HCT116 (cell line): ENCODE measurements at regions not wholly inside any gene's neighbourhood (a gene's known extent, or its start where the extent isn't known, plus 50 kb on each side); places are given as distances from the start of the nearest gene placed in this dataset.

Experiments used
- ATAC-seq: fragments of 200-7000 bp; cut with Tn5 transposase; 2 replicates; pipeline ENCODE4 v1.9.1; 2020; ENCODE audit warnings: mild to moderate bottlenecking, moderate library complexity
- BruUV-seq: library from RNA; stranded (reverse); fragments of 400-500 nt; replicated peaks from 2 replicates; lab custom pipeline; 2021; lab: Mats Ljungman, UMichigan
- CTCF ChIA-PET: fragments of 300-600 bp; sonication (Branson Sonifier 250); formaldehyde crosslinking; loops from one replicate; lab custom pipeline; 2021; ENCODE audit warnings: antibody characterized with exemption; lab: Charles Lee
- POLR2A ChIA-PET: fragments of 300-600, 350-600 bp; sonication (Branson Sonifier 250); formaldehyde crosslinking; loops from one replicate; lab custom pipeline; 2021; ENCODE audit warnings: antibody characterized with exemption; lab: Charles Lee
- RAD21 ChIA-PET, 2 experiments: fragments of 300-600 bp; sonication (Branson Sonifier 250); formaldehyde crosslinking; loops; one replicate each; lab custom pipeline; 2023; ENCODE audit warnings: low total read pairs in 2 of 2; ENCODE audit not compliant: uncharacterized antibody in 2 of 2, unreplicated experiment in 2 of 2, low non-redundant PET in 1 of 2; lab: Charles Lee
- DNase-seq: peaks from one replicate; pipeline ENCODE4 v3.0.0-alpha.2; 2010; ENCODE audit warnings: low read depth, low spot score
- H2AFZ ChIP-seq: fragments of 200-600 bp; shearing (Covaris generic), sonication (generic); 2 replicates; pipeline ENCODE4 v1.6.1; 2017; ENCODE audit warnings: low read depth, mixed run types, mixed read lengths, antibody characterized with exemption, low read length; ENCODE audit not compliant: poor library complexity, severe bottlenecking
- H3K27ac ChIP-seq: 2 replicates; pipeline ENCODE4 v1.5.1; 2012; ENCODE audit warnings: low read depth, low read length
- H3K27me3 ChIP-seq: fragments of 200-600 bp; sonication (generic); 2 replicates; pipeline ENCODE4 v1.6.1; 2016; ENCODE audit warnings: mixed run types, low read length, mixed read lengths; ENCODE audit not compliant: insufficient read depth
- H3K36me3 ChIP-seq, 2 experiments: fragments of 200-500 bp in 1 of 2; fragments of 200-600 bp in 1 of 2; sonication (Bioruptor generic) in 1 of 2; sonication (generic) in 1 of 2; 2 replicates each; pipeline versions ENCODE4 v1.5.1 to v1.6.1; 2014 to 2016; ENCODE audit warnings: low read length in 2 of 2, inconsistent platforms in 1 of 2, mixed read lengths in 1 of 2, mixed run types in 1 of 2; ENCODE audit not compliant: insufficient read depth in 2 of 2, control insufficient read depth in 1 of 2
- H3K4me1 ChIP-seq, 2 experiments: fragments of 200-600 bp in 1 of 2; sonication (generic) in 1 of 2; 2 replicates each; pipeline versions ENCODE4 v1.5.1 to v1.6.1; 2012 to 2017; ENCODE audit warnings: low read length in 2 of 2, inconsistent platforms in 1 of 2, mild to moderate bottlenecking in 1 of 2, mixed read lengths in 1 of 2, mixed run types in 1 of 2, moderate library complexity in 1 of 2; ENCODE audit not compliant: insufficient read depth in 2 of 2, control insufficient read depth in 1 of 2
- H3K4me2 ChIP-seq: fragments of 200-600 bp; sonication (generic); 2 replicates; pipeline ENCODE4 v1.6.1; 2017; ENCODE audit warnings: mixed run types, low read length, mixed read lengths
- H3K4me3 ChIP-seq, 2 experiments: fragments of 200-600 bp in 1 of 2; sonication (generic) in 1 of 2; replicated peaks in 1 of 2; 2 replicates each; pipeline ENCODE4 v1.5.1; 2011 to 2016; ENCODE audit warnings: low read length in 2 of 2, control low read depth in 1 of 2, low read depth in 1 of 2, mild to moderate bottlenecking in 1 of 2, mixed read lengths in 1 of 2, mixed run types in 1 of 2
- H3K79me2 ChIP-seq: fragments of 200-600 bp; sonication (generic); 2 replicates; pipeline ENCODE4 v1.6.1; 2017; ENCODE audit warnings: mild to moderate bottlenecking, mixed run types, low read length, moderate library complexity, mixed read lengths; ENCODE audit not compliant: insufficient read depth
- H3K9ac ChIP-seq: fragments of 200-600 bp; sonication (generic); 2 replicates; pipeline ENCODE4 v1.6.1; 2016; ENCODE audit warnings: low read length, mixed read lengths
- H3K9me2 ChIP-seq: fragments of 200-600 bp; sonication (generic), shearing (Covaris generic); 2 replicates; pipeline ENCODE4 v1.6.1; 2017; ENCODE audit warnings: mixed run types, mild to moderate bottlenecking, moderate library complexity; ENCODE audit not compliant: insufficient read depth
- H3K9me3 ChIP-seq, 2 experiments: fragments of 200-500 bp in 1 of 2; fragments of 200-600 bp in 1 of 2; sonication (Bioruptor generic) in 1 of 2; sonication (generic) in 1 of 2; 2 replicates each; pipeline ENCODE4 v1.6.1; 2014 to 2017; ENCODE audit warnings: low read length in 2 of 2, mixed read lengths in 2 of 2, inconsistent platforms in 1 of 2, low read depth in 1 of 2, mild to moderate bottlenecking in 1 of 2, mixed run types in 1 of 2, moderate library complexity in 1 of 2; ENCODE audit not compliant: control insufficient read depth in 1 of 2, insufficient read depth in 1 of 2
- H4K20me1 ChIP-seq: fragments of 200-600 bp; sonication (generic), shearing (Covaris generic); 2 replicates; pipeline ENCODE4 v1.6.1; 2017; ENCODE audit warnings: mixed run types, mild to moderate bottlenecking, moderate library complexity; ENCODE audit not compliant: insufficient read depth
- CBX3 ChIP-seq: IDR thresholded peaks from 2 replicates; pipeline ENCODE4 v1.6.1; 2012; ENCODE audit warnings: low read depth
- CTCF ChIP-seq, 3 experiments: fragments of 200-600 bp in 1 of 3; sonication (generic) in 1 of 3; IDR thresholded peaks in 2 of 3; conservative IDR thresholded peaks in 1 of 3; 2 replicates each; pipeline ENCODE4 v1.5.1; 2012 to 2017; ENCODE audit warnings: low read depth in 2 of 3, low read length in 2 of 3, antibody characterized with exemption in 1 of 3, borderline replicate concordance in 1 of 3, control low read depth in 1 of 3, mild to moderate bottlenecking in 1 of 3, mixed read lengths in 1 of 3, mixed run types in 1 of 3, moderate library complexity in 1 of 3; ENCODE audit not compliant: insufficient read depth in 1 of 3
- EGR1 ChIP-seq: IDR thresholded peaks from 2 replicates; pipeline ENCODE4 v1.6.1; 2012; ENCODE audit warnings: low read depth
- ELF1 ChIP-seq: IDR thresholded peaks from 2 replicates; pipeline ENCODE4 v1.6.1; 2012; ENCODE audit warnings: low read depth, borderline replicate concordance
- EZH2 ChIP-seq: fragments of 200-600 bp; sonication (generic); IDR thresholded peaks from 2 replicates; pipeline ENCODE4 v1.6.1; 2017; ENCODE audit warnings: antibody characterized with exemption, mixed run types
- EZH2phosphoT487 ChIP-seq: fragments of 200-600 bp; IDR thresholded peaks from 2 replicates; pipeline ENCODE4 v1.6.1; 2018; ENCODE audit warnings: antibody characterized with exemption, borderline replicate concordance
- FOSL1 ChIP-seq: IDR thresholded peaks from 2 replicates; pipeline ENCODE4 v1.6.1; 2012; ENCODE audit warnings: low read depth
- POLR2A ChIP-seq: IDR thresholded peaks from 2 replicates; pipeline ENCODE4 v1.7.0; 2011; ENCODE audit warnings: borderline replicate concordance; ENCODE audit not compliant: insufficient read depth, insufficient read length; ENCODE audit errors: extremely low read depth
- RAD21 ChIP-seq: IDR thresholded peaks from 2 replicates; pipeline ENCODE4 v1.6.1; 2012; ENCODE audit warnings: low read depth, mild to moderate bottlenecking
- SIN3A ChIP-seq: IDR thresholded peaks from 2 replicates; pipeline ENCODE4 v1.6.1; 2012; ENCODE audit warnings: low read depth
- SP1 ChIP-seq: IDR thresholded peaks from 2 replicates; pipeline ENCODE4 v1.6.1; 2012; ENCODE audit warnings: low read depth
- YY1 ChIP-seq: IDR thresholded peaks from 2 replicates; pipeline ENCODE4 v1.6.1; 2011; ENCODE audit warnings: low read length, low read depth, moderate library complexity, mild to moderate bottlenecking; ENCODE audit not compliant: insufficient replicate concordance; ENCODE audit errors: extremely low read depth
- ZBTB33 ChIP-seq: IDR thresholded peaks from 2 replicates; pipeline ENCODE4 v1.6.1; 2011; ENCODE audit warnings: mild to moderate bottlenecking, low read length, moderate library complexity; ENCODE audit not compliant: insufficient replicate concordance; ENCODE audit errors: extremely low read depth
- ZNF274 ChIP-seq: fragments of 200-500 bp; sonication (Bioruptor generic); IDR thresholded peaks from 2 replicates; pipeline ENCODE4 v1.6.1; 2014; ENCODE audit warnings: mild to moderate bottlenecking, low read depth, low read length, inconsistent platforms
- intact Hi-C: fragments of 100-400 bp; cut with micrococcal nuclease; formaldehyde crosslinking; loops from 2 replicates; pipeline ENCODE4 v1.10.0; 2022
- TF ChIP-seq, protein P1 (sequence below): IDR thresholded peaks from 2 replicates; pipeline ENCODE4 v1.6.1; 2012
- TF ChIP-seq, protein P2 (sequence below): IDR thresholded peaks from 2 replicates; pipeline ENCODE4 v1.6.1; 2012
- TF ChIP-seq, protein P3 (sequence below): IDR thresholded peaks from 2 replicates; pipeline ENCODE4 v1.6.1; 2012; ENCODE audit warnings: low read depth

DNA sequence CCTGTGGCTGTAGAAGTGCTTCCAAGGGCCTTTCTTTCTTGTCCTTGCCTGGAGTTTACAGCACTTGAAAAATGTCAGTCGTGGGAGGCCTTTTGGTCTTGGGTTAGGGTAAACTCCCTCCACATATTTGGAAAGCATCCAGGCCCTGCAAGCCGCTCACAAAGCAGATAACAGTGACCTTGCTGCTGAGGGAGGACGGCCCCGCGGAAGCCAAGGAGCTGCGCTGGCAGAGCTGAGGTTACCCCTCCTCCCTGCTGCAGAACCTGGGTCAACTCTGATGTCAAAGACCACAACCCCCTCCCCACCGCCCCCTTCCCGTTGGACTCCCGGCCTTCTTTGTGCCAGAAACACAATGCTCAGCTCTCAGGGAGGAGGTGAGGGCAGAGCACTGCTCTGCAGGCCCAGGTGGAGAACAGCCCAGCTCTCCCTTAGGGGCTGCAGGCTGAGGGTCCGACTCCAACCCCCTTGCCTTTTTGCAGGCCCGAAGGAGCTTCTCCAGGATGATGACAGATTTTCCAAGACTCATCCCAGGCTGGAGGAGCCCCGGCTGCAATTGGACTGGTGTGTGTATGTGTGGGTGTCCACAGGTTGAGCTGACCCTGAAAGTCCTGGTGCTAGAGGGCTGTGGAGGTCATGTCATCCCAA, 957.6 kb upstream of the ZNF722 start:
- no peaks in the 10 kb centered on the region for H3K9me2 ChIP-seq
- no peak overlapping the region for H3K27ac ChIP-seq
- no peaks in the 10 kb centered on the region for H3K27me3 ChIP-seq
- H3K4me2 ChIP-seq = no peak overlapping the region
- no peaks in the 10 kb centered on the region for H3K36me3 ChIP-seq
- intact Hi-C loops = no loop called here
- RAD21 ChIA-PET = no interaction called here
- POLR2A ChIA-PET = no interaction called here
- peaks cover 0 to 29% of the 10 kb centered on the region in 2 experiments; a peak in 2 of 4 replicates for H3K9me3 ChIP-seq
- H3K4me3 ChIP-seq = no peak overlapping the region
- no peak for TF ChIP-seq FOSL1
- TF ChIP-seq YY1 = no peak
- no peak for TF ChIP-seq CTCF (IDR thresholded peaks at IDR 0.05 in 2 of 3, conservative IDR thresholded peaks at IDR 0.05 in 1 of 3; ENCODE audit: borderline replicate concordance in 1 of 3, insufficient read depth in 1 of 3, low read depth in 2 of 3, low read length in 2 of 3)
- no peak for TF ChIP-seq ZNF274
- no peak for TF ChIP-seq EZH2phosphoT487
- TF ChIP-seq RAD21 = no peak
- TF ChIP-seq, protein P1, sequence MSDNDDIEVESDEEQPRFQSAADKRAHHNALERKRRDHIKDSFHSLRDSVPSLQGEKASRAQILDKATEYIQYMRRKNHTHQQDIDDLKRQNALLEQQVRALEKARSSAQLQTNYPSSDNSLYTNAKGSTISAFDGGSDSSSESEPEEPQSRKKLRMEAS = no peak
- no peak for TF ChIP-seq CBX3
- no peak for TF ChIP-seq EGR1
- TF ChIP-seq ELF1 = no peak
- no peak for TF ChIP-seq POLR2A
- TF ChIP-seq EZH2 = no peak
- no peak for TF ChIP-seq ZBTB33
- TF ChIP-seq, protein P2, sequence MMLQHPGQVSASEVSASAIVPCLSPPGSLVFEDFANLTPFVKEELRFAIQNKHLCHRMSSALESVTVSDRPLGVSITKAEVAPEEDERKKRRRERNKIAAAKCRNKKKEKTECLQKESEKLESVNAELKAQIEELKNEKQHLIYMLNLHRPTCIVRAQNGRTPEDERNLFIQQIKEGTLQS = no peak
- TF ChIP-seq, protein P3, sequence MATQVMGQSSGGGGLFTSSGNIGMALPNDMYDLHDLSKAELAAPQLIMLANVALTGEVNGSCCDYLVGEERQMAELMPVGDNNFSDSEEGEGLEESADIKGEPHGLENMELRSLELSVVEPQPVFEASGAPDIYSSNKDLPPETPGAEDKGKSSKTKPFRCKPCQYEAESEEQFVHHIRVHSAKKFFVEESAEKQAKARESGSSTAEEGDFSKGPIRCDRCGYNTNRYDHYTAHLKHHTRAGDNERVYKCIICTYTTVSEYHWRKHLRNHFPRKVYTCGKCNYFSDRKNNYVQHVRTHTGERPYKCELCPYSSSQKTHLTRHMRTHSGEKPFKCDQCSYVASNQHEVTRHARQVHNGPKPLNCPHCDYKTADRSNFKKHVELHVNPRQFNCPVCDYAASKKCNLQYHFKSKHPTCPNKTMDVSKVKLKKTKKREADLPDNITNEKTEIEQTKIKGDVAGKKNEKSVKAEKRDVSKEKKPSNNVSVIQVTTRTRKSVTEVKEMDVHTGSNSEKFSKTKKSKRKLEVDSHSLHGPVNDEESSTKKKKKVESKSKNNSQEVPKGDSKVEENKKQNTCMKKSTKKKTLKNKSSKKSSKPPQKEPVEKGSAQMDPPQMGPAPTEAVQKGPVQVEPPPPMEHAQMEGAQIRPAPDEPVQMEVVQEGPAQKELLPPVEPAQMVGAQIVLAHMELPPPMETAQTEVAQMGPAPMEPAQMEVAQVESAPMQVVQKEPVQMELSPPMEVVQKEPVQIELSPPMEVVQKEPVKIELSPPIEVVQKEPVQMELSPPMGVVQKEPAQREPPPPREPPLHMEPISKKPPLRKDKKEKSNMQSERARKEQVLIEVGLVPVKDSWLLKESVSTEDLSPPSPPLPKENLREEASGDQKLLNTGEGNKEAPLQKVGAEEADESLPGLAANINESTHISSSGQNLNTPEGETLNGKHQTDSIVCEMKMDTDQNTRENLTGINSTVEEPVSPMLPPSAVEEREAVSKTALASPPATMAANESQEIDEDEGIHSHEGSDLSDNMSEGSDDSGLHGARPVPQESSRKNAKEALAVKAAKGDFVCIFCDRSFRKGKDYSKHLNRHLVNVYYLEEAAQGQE = no peak
- no peak for TF ChIP-seq SP1
- TF ChIP-seq SIN3A = no peak
- CTCF ChIA-PET = no interaction called here
- H3K9ac ChIP-seq = no peak overlapping the region
- no peaks in the 10 kb centered on the region for H3K4me1 ChIP-seq
- no peaks in the 10 kb centered on the region for H3K79me2 ChIP-seq
- ATAC-seq (no peak), DNase-seq (no peak)
- H2AFZ ChIP-seq = no peak overlapping the region
- BruUV-seq = no TSS peak
- H4K20me1 ChIP-seq = no peaks in the 10 kb centered on the region
